NCI-H128 (cell line): ENCODE measurements at regions not wholly inside any gene's neighbourhood (a gene's known extent, or its start where the extent isn't known, plus 50 kb on each side); places are given as distances from the start of the nearest gene placed in this dataset.
A peak's percentile ranks its signal among the peaks of the same experiment; 100 is the strongest.
"Not testable (repeated sequence)": the region's sequence is repeated elsewhere in the genome, so short reads cannot be mapped to it uniquely, and the experiment has no call there.

Experiments used
- DNase-seq: peaks from one replicate; lab custom pipeline; 2025; ENCODE audit not compliant: unreplicated experiment; lab: John Stamatoyannopoulos, UW

DNA sequence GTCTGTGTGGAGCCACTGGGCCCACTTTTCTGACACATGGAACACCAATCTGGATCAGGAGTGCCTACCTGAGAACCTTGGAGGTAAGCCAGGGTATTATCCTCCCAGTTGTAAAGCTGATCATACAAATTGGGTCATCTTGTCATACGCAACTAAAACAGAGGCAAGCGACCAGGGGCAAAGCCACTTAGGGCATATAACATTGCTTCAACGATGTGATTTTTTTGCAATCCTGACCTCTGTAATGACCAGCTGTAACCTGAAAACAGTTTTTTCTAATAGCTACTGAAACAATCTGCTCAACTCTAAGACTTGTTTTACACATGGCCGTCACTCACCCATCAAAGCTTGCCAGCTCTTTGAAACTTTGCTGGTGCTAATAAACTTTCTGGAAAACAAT is 261.5 kb upstream of the AGTR2 start:
- DNase-seq = no peak

- DNase-seq = no peak
These were observed 258.6 kb upstream of the AGTR2 start for GRCh38 chrX:115911967-115912366.

DNA sequence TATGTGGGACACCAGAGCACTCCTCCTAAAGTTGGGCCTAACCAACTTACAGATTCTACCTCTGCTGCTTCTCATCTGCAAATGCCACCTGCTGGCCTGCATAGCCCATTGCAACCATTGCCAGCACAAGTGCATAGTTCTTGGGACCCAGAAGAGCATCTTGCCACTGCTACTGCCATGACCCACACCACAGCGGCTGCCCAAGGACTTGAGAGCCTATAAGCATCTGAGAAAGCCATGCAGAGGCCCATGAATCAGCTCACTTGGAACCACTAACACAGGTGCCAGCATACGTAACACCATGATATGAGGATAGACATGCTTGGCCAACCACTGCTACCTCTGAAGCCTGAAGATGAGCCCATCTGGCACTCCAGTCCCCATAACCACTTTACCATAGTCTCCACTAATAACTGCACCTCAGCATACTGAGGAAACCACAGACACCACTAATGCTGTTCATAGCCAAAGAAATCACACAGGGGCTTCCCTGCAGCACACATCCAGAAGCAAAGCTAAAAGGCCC is 258.1 kb upstream of the AGTR2 start:
- DNase-seq = no peak

GRCh38 chrX:115913575-115913974 is 257.0 kb upstream of the AGTR2 start:
- DNase-seq = no peak

- not testable (repeated sequence) for DNase-seq
These were observed 254.9 kb upstream of the AGTR2 start for GRCh38 chrX:115915625-115916024.

DNA sequence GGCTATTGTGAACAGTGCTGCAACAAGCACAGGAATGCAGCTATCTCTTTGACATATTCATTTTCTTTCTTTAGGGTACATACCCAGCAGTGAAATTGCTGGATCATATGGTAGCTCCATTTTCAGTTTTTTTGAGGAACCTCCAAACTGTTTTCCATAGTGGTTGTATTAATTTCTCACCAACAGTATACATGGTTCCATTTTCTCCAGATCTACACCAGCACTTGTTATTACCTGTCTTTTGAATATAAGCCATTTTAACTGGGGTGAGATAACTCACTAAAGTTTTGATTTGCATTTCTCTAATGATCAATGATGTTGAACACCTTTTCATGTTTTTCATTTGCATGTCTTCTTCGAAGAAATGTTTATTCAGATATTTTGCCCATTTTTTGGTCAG is 241.1 kb upstream of the AGTR2 start:
- no peak for DNase-seq

DNA sequence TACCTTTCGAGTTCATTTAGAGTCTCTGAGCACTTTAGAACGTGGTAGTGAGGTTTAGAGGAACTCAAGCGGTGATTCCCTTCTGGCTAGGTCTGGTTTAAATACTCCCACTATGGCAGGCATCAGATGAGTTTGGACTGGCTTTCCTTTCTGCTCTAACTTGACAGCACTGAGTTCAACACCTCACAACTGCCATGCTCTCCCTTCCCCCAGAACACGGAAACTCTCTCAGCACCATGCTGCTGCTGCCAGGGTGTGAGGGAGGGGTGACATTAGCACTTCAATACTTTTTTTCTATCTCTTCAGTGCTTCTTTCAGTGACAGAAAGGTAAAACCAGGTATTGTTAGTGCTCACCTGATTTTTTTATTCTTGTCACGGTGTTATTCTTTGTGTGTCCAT is 234.5 kb upstream of the AGTR2 start:
- DNase-seq = no peak

- no peak for DNase-seq
These were observed 231.5 kb upstream of the AGTR2 start for GRCh38 chrX:115939070-115939469.

GRCh38 chrX:115939636-115940160 is 230.8 kb upstream of the AGTR2 start:
- DNase-seq = no peak

- no peak for DNase-seq
These were observed 230.2 kb upstream of the AGTR2 start for GRCh38 chrX:115940348-115940747.

GRCh38 chrX:115940888-115941332 is 229.6 kb upstream of the AGTR2 start:
- peak; percentile 88 for DNase-seq

- no peak for DNase-seq
These were observed 229.2 kb upstream of the AGTR2 start for GRCh38 chrX:115941388-115941787.

GRCh38 chrX:115946059-115946458 is 224.5 kb upstream of the AGTR2 start:
- DNase-seq = no peak

DNA sequence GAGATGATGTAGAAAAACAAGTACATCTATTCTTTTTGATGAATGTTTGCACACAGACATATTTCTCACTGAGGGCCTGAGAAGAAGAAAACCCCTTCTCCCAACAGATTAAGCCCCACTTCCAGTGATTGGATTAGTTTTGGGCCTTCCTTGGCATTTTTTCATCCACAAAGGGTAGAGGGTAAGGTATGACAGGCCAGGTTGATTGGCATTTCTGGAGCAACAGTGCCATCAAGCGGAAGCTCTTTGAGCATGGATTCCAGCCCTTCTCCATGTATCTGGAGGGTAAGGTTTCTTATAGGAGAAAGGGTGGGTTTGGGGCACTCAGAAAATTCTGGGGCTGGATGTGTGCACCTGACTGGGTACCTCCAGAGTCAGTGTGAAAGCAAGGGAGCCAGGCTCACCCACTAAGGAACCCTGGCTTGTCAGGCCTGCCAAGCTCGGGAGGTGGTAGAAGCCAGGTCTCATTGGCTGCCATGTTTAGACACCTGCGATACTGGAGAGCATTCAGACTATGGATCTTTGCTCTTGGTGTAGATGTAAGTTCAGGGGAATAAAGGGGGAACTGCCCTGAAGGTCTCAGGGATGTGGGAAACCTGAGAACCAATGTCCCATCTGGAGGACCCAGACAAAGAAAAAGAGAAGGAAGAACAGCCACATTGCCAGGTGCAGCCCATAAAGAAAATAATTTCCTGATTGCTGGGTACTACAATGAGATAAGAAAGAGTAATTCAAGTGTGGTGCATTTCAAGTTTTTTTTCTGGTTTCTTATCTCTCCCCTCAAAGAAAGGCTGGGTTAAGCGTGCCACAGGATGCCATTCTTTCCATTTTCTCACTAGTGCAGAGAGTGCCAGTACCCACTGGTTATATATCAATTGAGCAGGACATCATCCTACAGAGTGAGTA is 222.3 kb upstream of the AGTR2 start:
- DNase-seq = no peak

DNA sequence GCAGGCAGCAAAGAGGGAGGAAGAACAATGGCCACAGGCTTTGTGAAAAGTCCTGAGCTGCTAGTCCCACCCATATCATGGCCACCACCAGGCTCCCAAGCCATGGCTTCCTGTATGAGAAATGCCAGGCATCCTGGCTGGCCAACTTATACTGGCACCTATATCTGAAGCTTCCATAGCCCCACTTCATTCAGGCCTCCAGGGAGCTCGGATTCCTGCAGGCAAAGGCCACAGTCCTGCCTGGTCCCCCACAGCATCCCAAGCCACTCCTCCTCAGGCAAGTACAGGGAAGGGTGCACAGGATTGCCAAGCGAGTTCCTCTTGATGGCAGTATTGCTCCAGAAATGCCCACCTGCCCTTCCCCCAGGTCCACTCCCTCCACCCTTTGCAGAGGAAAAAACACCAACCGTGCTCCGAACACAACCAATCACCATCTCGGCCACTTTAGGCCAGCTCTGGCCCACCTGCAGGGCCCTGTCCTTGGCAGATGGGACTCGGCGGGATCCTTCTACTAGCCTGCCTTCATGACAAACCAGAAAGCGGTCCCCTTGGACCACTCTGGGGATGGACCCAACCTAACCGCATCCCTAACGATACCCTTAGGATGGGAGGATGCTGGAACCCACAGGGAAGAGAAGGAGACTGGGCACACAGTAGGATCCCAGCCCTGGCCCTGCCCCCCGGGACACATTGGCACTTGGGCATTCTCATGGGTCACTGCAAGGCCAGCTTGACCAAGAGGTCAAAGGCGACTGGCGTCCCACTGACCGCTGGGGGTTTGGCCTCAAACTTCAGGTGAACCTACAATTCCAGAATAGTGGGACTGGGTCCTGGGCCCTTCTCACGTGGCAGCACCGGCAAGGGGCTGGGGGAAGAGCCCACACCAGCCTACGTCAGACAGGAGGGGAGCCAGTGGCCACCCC is 220.4 kb upstream of the AGTR2 start:
- peak; percentile 81 for DNase-seq

- DNase-seq = no peak
These were observed 218.0 kb upstream of the AGTR2 start for GRCh38 chrX:115952417-115953092.

DNA sequence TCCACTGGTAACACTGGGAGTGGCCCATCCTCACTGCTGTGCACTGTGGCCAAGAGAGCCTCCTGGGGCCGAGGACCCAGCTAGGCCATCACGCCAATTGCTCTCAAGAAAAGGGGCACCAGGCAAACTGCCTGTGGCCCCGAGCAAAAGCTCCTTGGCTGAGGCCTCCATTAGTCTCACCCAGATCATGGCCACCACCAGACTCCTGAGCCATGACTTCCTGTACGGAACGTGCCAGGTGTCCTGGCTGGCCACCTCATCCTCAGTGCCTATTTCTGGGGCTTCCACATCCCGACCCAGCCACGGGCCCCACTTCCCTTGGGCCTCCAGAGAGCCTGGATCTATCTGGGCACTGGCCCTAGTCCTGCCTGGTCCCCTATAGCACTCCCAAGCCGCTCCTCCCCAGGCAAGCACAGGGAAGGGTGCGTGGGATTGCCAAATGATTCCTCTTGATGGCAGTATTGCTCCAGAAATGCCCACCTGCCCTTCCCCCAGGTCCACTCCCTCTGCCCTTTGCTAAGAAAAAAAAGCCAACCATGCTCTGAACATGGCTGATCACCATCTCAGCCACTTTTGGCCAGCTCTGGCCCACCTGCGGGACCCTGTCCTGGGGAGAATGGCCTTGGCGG is 212.6 kb upstream of the AGTR2 start:
- peak; percentile 10 for DNase-seq

DNA sequence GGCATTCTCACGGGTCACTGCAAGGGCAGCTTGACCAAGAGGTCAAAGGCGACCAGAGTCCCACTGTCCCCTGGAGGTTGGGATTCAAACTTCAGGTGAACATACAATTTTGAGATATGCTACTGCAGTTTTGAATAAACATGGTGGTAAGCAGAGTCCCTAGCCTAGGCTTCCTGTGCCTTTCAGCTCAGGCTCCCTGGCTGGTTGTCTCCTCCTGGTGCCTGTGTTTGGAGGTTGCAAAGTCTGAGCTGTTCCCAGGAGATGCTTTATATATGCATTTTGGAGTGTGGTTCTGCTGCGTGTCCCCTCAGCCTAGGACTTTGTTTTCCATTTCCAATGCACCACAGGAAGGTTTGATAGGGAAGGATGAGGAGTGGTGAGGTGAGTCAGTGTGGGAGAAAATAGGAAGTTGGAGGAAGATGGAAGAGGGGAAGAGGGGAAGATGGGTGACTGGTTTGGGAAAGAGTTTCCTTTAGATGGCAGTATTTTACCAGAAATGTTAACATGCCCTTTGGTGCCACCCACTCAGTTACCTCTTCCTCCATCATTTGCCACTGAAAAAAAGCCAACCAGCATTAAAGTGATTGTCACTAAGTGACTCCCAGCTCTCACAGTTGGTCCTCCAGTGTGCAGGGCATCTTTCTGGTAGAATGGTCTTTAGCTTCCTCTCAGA is 211.7 kb upstream of the AGTR2 start:
- peak; percentile 10 for DNase-seq

- DNase-seq = no peak
These were observed 210.0 kb upstream of the AGTR2 start for GRCh38 chrX:115960440-115961084.
